ENCODE measurements at regions not wholly inside any gene's neighbourhood (a gene's known extent, or its start where the extent isn't known, plus 50 kb on each side); places are given as distances from the start of the nearest gene placed in this dataset.

GRCh38 chr3:168501570-168501969, 405.8 kb upstream of the GOLIM4 start:
- Mint-ChIP-seq H3K4me3 (no peak overlapping the region), H3K27ac (no peak overlapping the region), H3K27me3 (ENCODE audit: low read depth) (no peaks in the 10 kb centered on the region), H3K36me3 (no peaks in the 10 kb centered on the region), H3K4me1 (0 out of 2 replicates have a peak, but pooled peaks cover 3% of the 10 kb centered on the region), H3K9me3 (no peaks in the 10 kb centered on the region)
- no peak for TF ChIP-seq HMGA2 (CRISPR knock-in tag; IDR thresholded peaks at IDR 0.05)
- TF ChIP-seq ZSCAN18 (CRISPR knock-in tag; IDR thresholded peaks at IDR 0.05) = no peak
- TF ChIP-seq SOX15 (CRISPR knock-in tag; IDR thresholded peaks at IDR 0.05) = no peak
- DNase-seq (ENCODE audit: low spot score) (no peak), ATAC-seq (no peak)
- ChIA-PET CTCF (no interaction called here), POLR2A (no interaction called here)

GRCh38 chr3:168498194-168498593, 402.5 kb upstream of the GOLIM4 start:
- Mint-ChIP-seq H3K27ac (no peak overlapping the region; the same call in 1 of the 2 replicates), H3K4me3 (no peak overlapping the region), H3K36me3 (no peaks in the 10 kb centered on the region), H3K27me3 (ENCODE audit: low read depth) (no peaks in the 10 kb centered on the region), H3K4me1 (peaks cover 7% of the 10 kb centered on the region), H3K9me3 (no peaks in the 10 kb centered on the region)
- no peak for DNase-seq (ENCODE audit: low spot score)
- no peak for TF ChIP-seq ATF3 (CRISPR knock-in tag; conservative IDR thresholded peaks at IDR 0.05)
- no peak for TF ChIP-seq FOXJ3 (CRISPR knock-in tag; IDR thresholded peaks at IDR 0.05; ENCODE audit: borderline replicate concordance)
- no peak for TF ChIP-seq ZNF425 (CRISPR knock-in tag; conservative IDR thresholded peaks at IDR 0.05)
- no peak for TF ChIP-seq CREB1 (CRISPR knock-in tag; IDR thresholded peaks at IDR 0.05)
- TF ChIP-seq NFATC4 (CRISPR knock-in tag; IDR thresholded peaks at IDR 0.05) = no peak
- no peak for TF ChIP-seq NR1H2 (CRISPR knock-in tag; IDR thresholded peaks at IDR 0.05)
- no peak for TF ChIP-seq ZBTB21 (CRISPR knock-in tag; IDR thresholded peaks at IDR 0.05; ENCODE audit: borderline replicate concordance)
- no peak for TF ChIP-seq FOXK1 (CRISPR knock-in tag; IDR thresholded peaks at IDR 0.05)
- TF ChIP-seq ZNF671 (CRISPR knock-in tag; IDR thresholded peaks at IDR 0.05) = no peak
- no peak for TF ChIP-seq NR3C1 (CRISPR knock-in tag; conservative IDR thresholded peaks at IDR 0.05; ENCODE audit: low read depth)
- TF ChIP-seq MYBL2 (CRISPR knock-in tag; IDR thresholded peaks at IDR 0.05) = no peak
- TF ChIP-seq MAX (CRISPR knock-in tag; IDR thresholded peaks at IDR 0.05) = no peak
- no peak for TF ChIP-seq TP53 (CRISPR knock-in tag; IDR thresholded peaks at IDR 0.05)
- no peak for TF ChIP-seq ZNF138 (CRISPR knock-in tag; conservative IDR thresholded peaks at IDR 0.05)
- TF ChIP-seq SOX15 (CRISPR knock-in tag; IDR thresholded peaks at IDR 0.05) = no peak
- TF ChIP-seq PRDM15 (CRISPR knock-in tag; IDR thresholded peaks at IDR 0.05) = no peak
- ChIA-PET POLR2A (interaction anchor here (1.3 kb wide), 1 partner anchor 10 kb away, joined by 3 read pairs; no protein-coding TSS in a partner anchor), CTCF (interaction anchor here (1.0 to 1.7 kb wide), 4 partner anchors 13 to 348 kb away, joined by 3 to 5 read pairs (median 4); no protein-coding TSS in a partner anchor)
- no peak for ATAC-seq
